Keratinocyte (primary cell): ENCODE measurements at regions not wholly inside any gene's neighbourhood (a gene's known extent, or its start where the extent isn't known, plus 50 kb on each side); places are given as distances from the start of the nearest gene placed in this dataset.

Experiments used
- DNase-seq: peaks from one replicate; pipeline ENCODE4 v3.0.0-alpha.2; 2011; ENCODE audit warnings: low read depth, missing footprints, low spot score
- FAIRE-seq: peaks from 2 replicates; lab custom pipeline; 2011; peaks lifted over from hg19 to GRCh38; lab: Jason Lieb, UNC
- H2AFZ ChIP-seq: 2 replicates; pipeline ENCODE4 v1.6.0; 2012; ENCODE audit warnings: low read length, control low read depth, inconsistent platforms; ENCODE audit not compliant: control insufficient read depth
- H3K27ac ChIP-seq: 2 replicates; pipeline ENCODE4 v1.5.1; 2011; ENCODE audit warnings: low read length; ENCODE audit not compliant: control insufficient read depth, insufficient read depth
- H3K27me3 ChIP-seq: 3 replicates; pipeline ENCODE4 v1.6.0; 2011; ENCODE audit warnings: low read length; ENCODE audit not compliant: control insufficient read depth, insufficient read depth; ENCODE audit errors: extremely low read depth
- H3K36me3 ChIP-seq, 2 experiments: 2 replicates in 1 of 2; 3 replicates in 1 of 2; pipeline ENCODE4 v1.5.1; 2011; ENCODE audit warnings: low read length in 2 of 2, mild to moderate bottlenecking in 1 of 2; ENCODE audit not compliant: control insufficient read depth in 2 of 2, insufficient read depth in 2 of 2; ENCODE audit errors: extremely low read depth in 1 of 2
- H3K4me1 ChIP-seq: 3 replicates; pipeline ENCODE4 v1.5.1; 2011; ENCODE audit warnings: low read length; ENCODE audit not compliant: control insufficient read depth, insufficient read depth; ENCODE audit errors: extremely low read depth
- H3K4me2 ChIP-seq: 3 replicates; pipeline ENCODE4 v1.6.0; 2011; ENCODE audit warnings: low read depth, low read length; ENCODE audit not compliant: control insufficient read depth, insufficient read depth; ENCODE audit errors: extremely low read depth
- H3K4me3 ChIP-seq, 3 experiments: fragments of 200-600 bp in 1 of 3; sonication (generic) in 1 of 3; 2 replicates in 2 of 3; 3 replicates in 1 of 3; pipeline ENCODE4 v1.5.1; 2011 to 2016; ENCODE audit warnings: low read length in 3 of 3, mild to moderate bottlenecking in 3 of 3, control low read depth in 2 of 3, inconsistent platforms in 1 of 3, low read depth in 1 of 3, mixed read lengths in 1 of 3, mixed run types in 1 of 3, moderate library complexity in 1 of 3; ENCODE audit not compliant: control insufficient read depth in 2 of 3, insufficient read depth in 2 of 3; ENCODE audit errors: extremely low read depth in 1 of 3
- H3K79me2 ChIP-seq: 2 replicates; pipeline ENCODE4 v1.6.0; 2012; ENCODE audit warnings: low read length; ENCODE audit not compliant: control insufficient read depth, insufficient read depth
- H3K9ac ChIP-seq: 3 replicates; pipeline ENCODE4 v1.6.0; 2011; ENCODE audit warnings: low read length; ENCODE audit not compliant: control insufficient read depth, insufficient read depth; ENCODE audit errors: extremely low read depth
- H3K9me1 ChIP-seq: 3 replicates; pipeline ENCODE4 v1.6.0; 2011; ENCODE audit warnings: low read length; ENCODE audit not compliant: control insufficient read depth, insufficient read depth; ENCODE audit errors: extremely low read depth
- H3K9me3 ChIP-seq: 2 replicates; pipeline ENCODE4 v1.5.1; 2012; ENCODE audit warnings: low read depth, low read length; ENCODE audit not compliant: control insufficient read depth
- H4K20me1 ChIP-seq: 3 replicates; pipeline ENCODE4 v1.6.0; 2011; ENCODE audit warnings: low read length; ENCODE audit not compliant: control insufficient read depth, insufficient read depth; ENCODE audit errors: extremely low read depth
- EZH2 ChIP-seq: IDR thresholded peaks from one replicate; pipeline ENCODE4 v1.6.1; 2012; ENCODE audit warnings: inconsistent platforms, mild to moderate bottlenecking, low read length, moderate library complexity
- dilution Hi-C: fragments of 300-500 bp; cut with MboI; formaldehyde crosslinking; loops from one replicate; pipeline ENCODE4 v1.7.0; 2020; ENCODE audit warnings: low sequenced_read_pairs; ENCODE audit not compliant: extremely low pct_ligation_motif_present
- TF ChIP-seq, protein P1 (sequence below), 3 experiments: IDR thresholded peaks in 1 of 3; conservative IDR thresholded peaks in 1 of 3; optimal IDR thresholded peaks in 1 of 3; 2 replicates in 2 of 3; 3 replicates in 1 of 3; pipeline versions ENCODE3 to v1.5.1; 2011; ENCODE audit warnings: low read length in 3 of 3, mild to moderate bottlenecking in 3 of 3, moderate library complexity in 2 of 3, control low read depth in 1 of 3, inconsistent platforms in 1 of 3; ENCODE audit not compliant: insufficient read depth in 2 of 3; ENCODE audit errors: extremely low read depth in 1 of 3

DNA sequence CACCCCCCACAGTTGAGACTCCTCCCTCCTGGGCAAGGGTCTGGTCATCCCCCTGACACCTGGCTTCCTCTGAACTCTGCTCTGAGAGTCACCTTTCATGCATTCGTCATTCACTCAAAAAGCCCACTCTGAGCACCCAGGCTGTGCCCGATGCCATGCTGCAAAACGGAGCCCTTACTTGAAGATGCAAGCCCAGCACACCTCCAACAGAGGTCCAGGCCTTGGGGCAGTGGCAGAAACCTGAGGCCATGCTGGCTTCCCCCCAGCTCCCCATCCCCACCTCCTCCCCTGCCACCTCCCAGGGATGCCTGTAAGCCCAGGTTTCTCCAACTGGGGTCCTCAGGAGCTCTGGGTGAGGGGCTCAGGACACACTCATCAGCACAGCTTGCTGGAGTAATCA lies 67.7 kb upstream of the TNRC6C start:
- Histone ChIP-seq H3K9me1 (no peaks in the 10 kb centered on the region), H3K27ac (no peak overlapping the region), H3K9ac (no peak overlapping the region), H4K20me1 (peaks cover 1% of the 10 kb centered on the region), H3K4me2 (no peak overlapping the region), H3K27me3 (peaks cover 36% of the 10 kb centered on the region), H3K36me3 (no peaks in the 10 kb centered on the region), H3K9me3 (no peaks in the 10 kb centered on the region), H3K4me3 (no peak overlapping the region), H2AFZ (no peak overlapping the region), H3K4me1 (peaks cover 12% of the 10 kb centered on the region), H3K79me2 (no peaks in the 10 kb centered on the region)
- dilution Hi-C loops, result no loop called here
- no peak for FAIRE-seq
- no peak for DNase-seq
- TF ChIP-seq, protein P1, sequence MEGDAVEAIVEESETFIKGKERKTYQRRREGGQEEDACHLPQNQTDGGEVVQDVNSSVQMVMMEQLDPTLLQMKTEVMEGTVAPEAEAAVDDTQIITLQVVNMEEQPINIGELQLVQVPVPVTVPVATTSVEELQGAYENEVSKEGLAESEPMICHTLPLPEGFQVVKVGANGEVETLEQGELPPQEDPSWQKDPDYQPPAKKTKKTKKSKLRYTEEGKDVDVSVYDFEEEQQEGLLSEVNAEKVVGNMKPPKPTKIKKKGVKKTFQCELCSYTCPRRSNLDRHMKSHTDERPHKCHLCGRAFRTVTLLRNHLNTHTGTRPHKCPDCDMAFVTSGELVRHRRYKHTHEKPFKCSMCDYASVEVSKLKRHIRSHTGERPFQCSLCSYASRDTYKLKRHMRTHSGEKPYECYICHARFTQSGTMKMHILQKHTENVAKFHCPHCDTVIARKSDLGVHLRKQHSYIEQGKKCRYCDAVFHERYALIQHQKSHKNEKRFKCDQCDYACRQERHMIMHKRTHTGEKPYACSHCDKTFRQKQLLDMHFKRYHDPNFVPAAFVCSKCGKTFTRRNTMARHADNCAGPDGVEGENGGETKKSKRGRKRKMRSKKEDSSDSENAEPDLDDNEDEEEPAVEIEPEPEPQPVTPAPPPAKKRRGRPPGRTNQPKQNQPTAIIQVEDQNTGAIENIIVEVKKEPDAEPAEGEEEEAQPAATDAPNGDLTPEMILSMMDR (optimal IDR thresholded peaks at IDR 0.05 in 1 of 3, IDR thresholded peaks at IDR 0.05 in 1 of 3, conservative IDR thresholded peaks at IDR 0.05 in 1 of 3; ENCODE audit: extremely low read depth in 1 of 3, insufficient read depth in 2 of 3, low read length in 3 of 3), result no peak
- TF ChIP-seq EZH2, result no peak

- no peak for FAIRE-seq
- DNase-seq, result no peak
- TF ChIP-seq EZH2, result no peak
- TF ChIP-seq, protein P1 (optimal IDR thresholded peaks at IDR 0.05 in 1 of 3, IDR thresholded peaks at IDR 0.05 in 1 of 3, conservative IDR thresholded peaks at IDR 0.05 in 1 of 3; ENCODE audit: extremely low read depth in 1 of 3, insufficient read depth in 2 of 3, low read length in 3 of 3), result no peak
- peaks cover 8% of the 10 kb centered on the region for H3K4me1 ChIP-seq
- H4K20me1 ChIP-seq, result no peaks in the 10 kb centered on the region
- no peaks in the 10 kb centered on the region for H3K9me3 ChIP-seq
- H3K4me3 ChIP-seq, result no peak overlapping the region
- H3K79me2 ChIP-seq, result no peaks in the 10 kb centered on the region
- H3K9ac ChIP-seq, result no peak overlapping the region
- H2AFZ ChIP-seq, result no peak overlapping the region
- no peak overlapping the region for H3K4me2 ChIP-seq
- H3K9me1 ChIP-seq, result no peaks in the 10 kb centered on the region
- no peaks in the 10 kb centered on the region for H3K36me3 ChIP-seq
- no peak overlapping the region for H3K27ac ChIP-seq
- dilution Hi-C loops, result no loop called here
- H3K27me3 ChIP-seq, result peaks cover 27% of the 10 kb centered on the region
Measured at GRCh38 chr17:77891602-77892001, 66.9 kb upstream of the TNRC6C start.
